Right renal cortex interstitium (tissue), 3 donors: ENCODE measurements at regions not wholly inside any gene's neighbourhood (a gene's known extent, or its start where the extent isn't known, plus 50 kb on each side); places are given as distances from the start of the nearest gene placed in this dataset.
A peak's percentile ranks its signal among the peaks of the same experiment; 100 is the strongest.

Experiments
- DNase-seq, 3 donors: peaks; one replicate each; pipeline ENCODE4 v3.0.0-alpha.2; 2013; ENCODE audit warnings: low read depth in 3 of 3, low spot score in 2 of 3

DNA sequence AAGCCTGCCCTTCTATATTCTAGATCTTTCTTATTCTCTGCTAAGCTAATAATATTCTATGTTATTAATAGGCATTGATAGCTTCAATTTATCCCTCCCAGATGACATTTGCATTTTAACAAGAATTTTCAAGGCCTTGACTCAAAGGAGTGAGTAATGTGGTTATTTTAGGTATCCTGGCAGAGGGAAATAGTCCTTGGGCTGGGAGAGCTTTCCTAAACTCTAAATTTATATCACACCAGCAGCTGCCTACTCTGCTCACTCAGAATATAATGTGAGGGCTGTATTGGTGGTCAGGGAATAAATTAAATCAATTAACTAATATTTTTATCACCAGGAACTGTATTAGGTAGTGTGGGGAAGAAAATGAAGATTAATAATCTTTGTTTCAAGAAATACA lies 74.8 kb upstream of the ADAM23 start:
- DNase-seq, result no peak

DNA sequence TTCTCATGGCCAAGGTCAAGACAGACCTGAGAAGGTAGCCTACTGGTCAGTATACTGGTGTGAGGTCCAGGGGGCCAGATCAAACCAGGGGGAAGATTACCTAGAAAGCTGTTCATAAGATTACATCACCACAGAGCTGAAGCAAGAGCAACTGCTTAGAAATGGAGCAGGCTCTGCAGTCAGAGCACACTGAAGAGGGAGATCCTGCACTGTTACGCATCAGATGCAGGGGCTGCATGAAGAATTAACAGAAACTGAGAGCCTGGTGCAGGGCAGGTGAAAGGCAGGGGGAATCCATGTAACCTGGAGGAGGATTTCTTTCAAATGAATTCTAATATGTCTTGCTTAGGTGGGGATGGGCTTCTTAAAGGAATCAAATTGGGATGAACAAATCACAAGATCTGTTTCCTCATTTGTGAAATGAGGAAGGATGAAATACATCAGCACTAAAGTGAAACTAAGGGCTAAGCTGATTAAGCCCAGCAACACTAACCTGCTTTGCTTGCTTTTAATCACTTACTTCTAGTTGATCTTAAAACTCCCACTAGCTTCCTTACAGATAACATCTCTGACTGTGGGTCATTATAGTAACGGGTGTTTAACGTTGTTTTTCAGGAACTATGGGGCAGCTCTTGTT lies 74.3 kb upstream of the ADAM23 start:
- no peak for DNase-seq

DNA sequence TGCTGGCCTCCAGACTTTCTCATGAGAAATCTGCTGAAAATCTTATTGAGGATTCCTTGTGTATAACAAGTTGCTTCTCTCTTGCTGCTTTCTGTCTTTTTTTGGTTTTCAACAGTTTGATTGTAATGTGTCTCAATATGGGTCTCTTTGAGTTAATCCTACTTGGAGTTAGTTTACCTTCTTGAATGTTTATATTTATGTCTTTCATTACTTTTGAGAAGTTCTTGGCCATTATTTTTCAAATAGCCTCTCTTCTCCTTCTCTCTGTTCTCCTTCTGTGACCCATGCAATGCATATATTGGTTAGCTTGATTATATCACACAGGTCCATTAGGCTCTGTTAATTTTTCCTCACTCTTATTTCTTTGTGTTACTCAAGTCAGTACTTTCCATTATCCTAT lies 67.4 kb upstream of the ADAM23 start:
- no peak for DNase-seq

DNA sequence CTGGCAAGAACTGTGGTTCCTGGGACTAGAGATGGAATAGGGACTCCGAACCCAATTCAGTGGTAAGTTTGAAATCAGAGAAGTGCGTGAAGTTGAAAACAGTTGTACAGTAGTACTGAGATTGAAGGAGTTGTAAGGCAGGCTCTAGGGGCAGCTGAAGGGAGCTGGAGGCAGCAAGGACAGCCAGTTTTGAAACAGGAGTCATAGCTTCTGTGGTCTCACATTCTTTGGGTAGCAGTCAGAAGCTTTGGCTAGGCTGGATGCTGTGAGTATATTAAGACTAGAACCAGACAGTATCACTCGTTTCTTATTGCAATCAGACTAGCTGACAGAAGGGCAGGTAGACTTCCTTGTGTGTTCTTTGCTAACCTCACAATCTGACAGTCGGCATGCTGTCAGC lies 64.5 kb upstream of the ADAM23 start:
- no peak for DNase-seq

DNA sequence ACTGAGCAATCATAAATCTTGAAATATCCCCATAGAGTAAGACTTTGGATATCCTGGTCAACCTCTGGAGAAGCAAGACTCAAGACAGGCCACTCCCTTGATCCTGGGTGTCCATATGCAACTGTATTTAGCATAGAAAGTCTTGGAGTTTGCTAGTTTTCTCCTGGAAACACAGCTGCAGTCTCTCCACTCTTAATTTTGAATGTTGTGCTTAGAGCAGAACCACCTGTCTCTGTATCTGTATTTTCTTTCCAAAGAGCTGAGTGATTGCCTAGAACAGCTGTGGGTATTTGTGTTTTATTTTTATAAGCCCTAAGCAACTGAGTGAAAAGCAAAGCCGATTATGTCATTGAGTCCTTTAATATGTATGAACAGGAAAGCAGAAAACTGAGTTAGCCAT lies 64.1 kb upstream of the ADAM23 start:
- DNase-seq, result peak; percentile 40 to 63 (median 63)

DNA sequence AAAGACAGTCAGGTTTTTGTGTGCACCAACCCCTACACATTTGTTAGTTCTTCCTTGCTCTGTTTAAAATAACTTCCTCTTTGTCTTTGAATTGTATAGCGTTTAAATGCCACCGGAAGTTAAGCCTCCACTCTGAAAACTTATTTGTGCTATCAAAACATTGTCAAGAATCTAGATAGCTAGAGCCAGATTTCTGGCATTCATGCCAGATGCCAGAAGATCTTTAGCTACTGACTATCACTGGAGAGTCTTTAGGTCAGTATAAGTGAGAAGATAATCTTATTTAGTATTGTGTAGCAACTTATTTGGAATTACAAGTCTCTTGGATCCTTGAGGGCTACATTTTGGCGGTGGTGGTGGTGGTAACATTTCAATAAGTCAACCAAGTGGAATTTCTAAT lies 63.4 kb upstream of the ADAM23 start:
- no peak for DNase-seq

DNA sequence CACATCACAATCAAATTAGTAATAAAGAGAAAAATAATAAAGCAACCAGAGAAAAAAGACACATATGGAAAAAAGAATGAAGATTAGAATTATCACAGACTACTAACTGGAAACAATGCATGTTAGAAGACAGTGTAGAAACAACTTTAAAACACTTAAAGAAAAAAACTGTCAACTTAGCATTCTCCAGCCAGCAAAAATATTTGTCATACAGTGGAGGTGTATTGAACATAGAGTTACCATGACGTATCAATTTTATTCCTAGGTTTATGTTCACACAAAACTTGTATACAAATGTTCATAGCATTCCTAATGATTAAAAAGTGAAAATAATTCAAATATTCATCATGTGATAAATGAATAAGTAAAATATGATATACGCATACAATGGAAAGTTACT lies 61.5 kb upstream of the ADAM23 start:
- DNase-seq, result no peak

DNA sequence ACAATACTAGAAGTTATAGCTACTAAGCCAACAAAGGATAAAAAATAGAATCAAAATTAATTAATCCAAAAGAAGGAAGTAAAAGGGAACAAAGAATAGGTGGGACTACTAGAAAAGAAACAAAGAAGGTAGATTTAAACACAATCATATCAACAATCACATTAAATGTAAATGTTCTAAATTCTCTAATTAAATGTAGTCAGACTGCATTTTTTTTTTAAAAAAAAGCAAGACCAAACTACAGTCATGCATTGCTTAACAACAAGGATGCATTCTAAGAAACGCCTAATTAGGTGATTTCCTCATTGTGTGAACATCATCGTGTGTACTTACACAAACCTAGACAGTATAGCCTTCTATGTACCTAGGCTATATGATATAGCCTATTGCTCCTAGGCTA lies 59.7 kb upstream of the ADAM23 start:
- DNase-seq, result no peak

DNA sequence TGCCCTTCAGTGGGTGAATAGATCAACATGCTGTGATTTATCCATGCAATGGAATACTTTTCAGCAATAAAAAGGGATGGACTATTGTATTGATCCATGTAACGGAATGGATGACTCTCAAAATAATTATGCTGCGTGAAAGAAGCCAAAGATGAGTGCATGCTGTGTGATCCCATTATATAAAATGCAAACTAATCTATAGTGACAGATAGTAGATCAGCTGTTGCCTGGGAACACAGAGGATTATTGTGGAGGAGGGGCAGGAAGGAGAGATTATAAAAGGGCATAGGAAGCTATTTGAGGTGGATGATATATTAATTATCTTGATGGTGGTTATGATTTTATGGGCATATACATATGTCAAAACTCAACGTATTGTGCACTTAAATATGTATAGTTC lies 55.5 kb upstream of the ADAM23 start:
- DNase-seq, result no peak

DNA sequence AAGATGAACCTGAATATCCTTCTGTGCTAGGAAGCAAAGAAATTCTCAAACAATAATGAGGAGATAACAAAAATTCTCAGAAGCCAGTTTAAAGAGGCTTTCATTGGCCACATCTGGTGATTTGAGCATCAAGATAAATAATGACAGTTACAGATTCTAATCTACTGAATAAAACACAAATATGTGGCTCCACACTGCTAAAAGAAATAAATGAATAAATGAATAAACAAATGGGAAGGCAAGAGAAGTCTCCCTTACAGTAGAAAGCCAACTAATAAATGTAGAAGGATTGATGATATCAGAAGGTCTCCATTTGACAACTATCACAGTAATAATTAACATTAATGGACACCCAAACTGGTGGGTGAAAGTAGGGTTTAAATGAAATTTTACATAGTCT lies 54.6 kb upstream of the ADAM23 start:
- no peak for DNase-seq

DNA sequence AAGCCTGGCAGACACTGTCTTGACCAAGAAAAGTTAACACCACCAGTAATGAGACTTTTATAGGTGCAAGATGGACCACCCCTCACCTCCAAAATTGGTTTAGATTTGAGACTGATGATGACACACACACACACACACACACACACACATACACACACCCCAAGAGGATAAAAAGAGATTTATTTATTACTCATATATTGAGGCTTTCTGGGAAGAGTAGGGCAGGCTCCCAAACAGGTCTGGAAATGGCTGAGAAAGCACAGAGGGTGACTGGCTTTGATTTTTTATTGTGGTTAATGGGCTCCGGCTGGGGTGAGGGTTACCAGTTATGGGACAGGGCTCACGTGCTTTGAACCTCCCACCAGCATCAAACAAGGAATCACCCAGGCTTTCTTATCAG lies 54.2 kb upstream of the ADAM23 start:
- DNase-seq, result no peak

DNA sequence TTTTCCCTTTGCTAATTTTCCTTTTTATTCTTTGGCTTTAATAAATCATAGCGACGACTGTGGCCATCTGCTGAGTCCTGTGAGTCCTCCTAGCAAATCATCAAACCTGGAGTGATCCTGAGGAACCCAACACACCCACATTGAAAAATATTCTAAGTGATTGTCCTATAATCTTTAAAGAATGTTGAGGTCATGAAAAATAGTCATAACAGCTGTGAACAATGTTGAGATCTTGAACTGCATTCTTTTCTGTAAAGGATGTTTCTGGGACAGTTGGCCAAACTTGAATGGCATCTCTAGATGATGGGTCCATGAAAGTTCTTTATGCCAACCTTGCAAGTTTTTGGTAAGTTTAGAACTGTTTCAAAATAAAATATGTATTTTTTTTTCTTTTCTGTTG lies 53.2 kb upstream of the ADAM23 start:
- DNase-seq, result no peak

DNA sequence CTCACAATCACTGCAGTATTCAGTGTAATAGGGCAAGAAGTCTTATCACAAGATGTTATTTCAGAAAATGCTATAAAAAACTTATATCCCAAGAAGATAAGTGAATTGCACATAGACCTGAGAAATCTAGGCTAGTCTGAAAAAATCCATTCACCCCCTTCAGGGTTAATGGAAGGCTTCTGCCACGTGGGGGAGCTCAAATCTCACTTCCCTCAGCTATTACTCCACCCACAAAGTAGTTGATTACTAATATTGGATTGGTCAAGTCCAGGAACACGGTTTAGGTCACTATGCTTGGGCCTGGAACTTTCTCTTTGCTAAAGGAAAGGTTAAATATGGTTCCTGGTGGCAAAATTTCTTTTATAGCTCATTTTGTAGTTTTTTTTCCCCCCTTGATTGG lies 51.2 kb upstream of the ADAM23 start:
- DNase-seq, result no peak
